Caco-2 (cell line): ENCODE measurements at regions not wholly inside any gene's neighbourhood (a gene's known extent, or its start where the extent isn't known, plus 50 kb on each side); places are given as distances from the start of the nearest gene placed in this dataset.

Experiments used
- BruUV-seq: library from RNA; stranded (reverse); fragments of 400-500 nt; replicated peaks from 2 replicates; lab custom pipeline; 2021; lab: Mats Ljungman, UMichigan
- CTCF ChIA-PET: fragments of 300-600 bp; sonication (Branson Sonifier 250); formaldehyde crosslinking; loops from one replicate; lab custom pipeline; 2022; ENCODE audit warnings: antibody characterized with exemption; lab: Charles Lee
- POLR2A ChIA-PET: fragments of 300-600 bp; sonication (Branson Sonifier 250); formaldehyde crosslinking; loops from one replicate; lab custom pipeline; 2022; ENCODE audit warnings: antibody characterized with exemption; lab: Charles Lee
- DNase-seq, 2 experiments: peaks; one replicate each; pipeline versions ENCODE4 v3.0.0 to v3.0.0-alpha.2; 2020 to 2022
- H3K27me3 ChIP-seq: replicated peaks from 2 replicates; pipeline ENCODE4 v1.6.0; 2011; ENCODE audit warnings: low read length; ENCODE audit not compliant: control insufficient read depth, insufficient read depth
- H3K36me3 ChIP-seq: 2 replicates; pipeline ENCODE4 v1.5.1; 2011; ENCODE audit warnings: low read length; ENCODE audit not compliant: control insufficient read depth, insufficient read depth
- H3K4me1 ChIP-seq: fragments of 250-450 bp; sonication (Bioruptor Pico); 2 replicates; pipeline ENCODE4 v1.5.1; 2020; ENCODE audit warnings: mild to moderate bottlenecking
- H3K4me3 ChIP-seq: 2 replicates; pipeline ENCODE4 v1.5.1; 2011; ENCODE audit warnings: low read depth, mild to moderate bottlenecking, control low read depth, low read length
- H3K9me3 ChIP-seq: fragments of 250-450 bp; sonication (Bioruptor Pico); 2 replicates; pipeline ENCODE4 v1.5.1; 2020; ENCODE audit warnings: mild to moderate bottlenecking, moderate library complexity
- H3K27ac Mint-ChIP-seq: one replicate; pipeline ENCODE4 v1.8.0; 2022; ENCODE audit warnings: mixed read lengths; ENCODE audit not compliant: unreplicated experiment
- H3K27me3 Mint-ChIP-seq: one replicate; pipeline ENCODE4 v1.8.0; 2022; ENCODE audit warnings: mixed read lengths; ENCODE audit not compliant: insufficient read depth, unreplicated experiment
- H3K36me3 Mint-ChIP-seq: one replicate; pipeline ENCODE4 v1.8.0; 2022; ENCODE audit warnings: mild to moderate bottlenecking, mixed read lengths; ENCODE audit not compliant: insufficient read depth, unreplicated experiment
- H3K4me1 Mint-ChIP-seq: one replicate; pipeline ENCODE4 v1.8.0; 2022; ENCODE audit warnings: low read depth, mixed read lengths; ENCODE audit not compliant: unreplicated experiment
- H3K4me3 Mint-ChIP-seq: one replicate; pipeline ENCODE4 v1.8.0; 2022; ENCODE audit warnings: mild to moderate bottlenecking, moderate library complexity, mixed read lengths; ENCODE audit not compliant: unreplicated experiment
- H3K9me3 Mint-ChIP-seq: one replicate; pipeline ENCODE4 v1.8.0; 2022; ENCODE audit warnings: mixed read lengths; ENCODE audit not compliant: unreplicated experiment
- intact Hi-C: fragments of 100-400 bp; cut with micrococcal nuclease; formaldehyde crosslinking; loops from one replicate; pipeline ENCODE4 v1.10.0; 2022; ENCODE audit not compliant: unreplicated experiment
- TF ChIP-seq, protein P1 (sequence below), 2 experiments: fragments of 200-600 bp in 1 of 2; IDR thresholded peaks; 1 replicate in 1 of 2; 2 replicates in 1 of 2; pipeline versions ENCODE4 v1.5.1 to v1.8.0; 2011 to 2022; ENCODE audit warnings: antibody characterized with exemption in 1 of 2, control low read depth in 1 of 2, inconsistent platforms in 1 of 2, low read depth in 1 of 2, low read length in 1 of 2, mild to moderate bottlenecking in 1 of 2, moderate library complexity in 1 of 2; ENCODE audit not compliant: insufficient read depth in 1 of 2, severe bottlenecking in 1 of 2, unreplicated experiment in 1 of 2

DNA sequence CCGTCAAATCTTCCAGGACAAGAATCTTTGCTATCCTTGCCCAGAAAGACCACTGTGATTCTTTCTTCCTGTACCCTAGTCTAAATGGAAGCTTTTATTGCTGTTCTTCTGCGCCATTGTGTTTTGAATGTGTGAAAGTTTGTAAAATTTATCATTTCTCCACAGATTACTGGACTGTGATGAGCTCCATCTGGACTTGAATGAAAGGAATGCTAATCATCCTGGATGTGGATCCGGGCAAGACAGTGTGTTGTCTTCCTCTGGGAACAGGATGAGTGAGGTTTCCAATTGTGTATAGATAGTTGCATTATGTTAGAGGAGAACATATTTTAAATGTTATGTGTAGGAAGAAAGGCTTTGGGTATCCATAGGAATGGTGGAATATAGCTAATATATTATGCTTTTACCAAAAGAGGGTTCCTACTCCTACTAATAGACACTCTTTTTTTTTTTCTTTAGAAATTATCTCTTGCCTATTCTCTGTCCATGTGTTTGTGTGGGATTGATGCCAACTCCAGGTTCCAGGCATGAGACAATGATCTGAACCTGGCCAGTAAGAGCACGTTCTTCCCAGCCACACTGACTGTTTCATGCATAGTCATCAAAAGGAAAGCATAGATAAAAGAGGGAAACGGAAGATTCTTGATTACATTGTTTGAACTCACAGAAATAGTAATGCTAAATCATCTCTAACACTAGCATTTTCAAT lies 803.6 kb upstream of the ADGRL3 start:
- POLR2A ChIA-PET = no interaction called here

DNA sequence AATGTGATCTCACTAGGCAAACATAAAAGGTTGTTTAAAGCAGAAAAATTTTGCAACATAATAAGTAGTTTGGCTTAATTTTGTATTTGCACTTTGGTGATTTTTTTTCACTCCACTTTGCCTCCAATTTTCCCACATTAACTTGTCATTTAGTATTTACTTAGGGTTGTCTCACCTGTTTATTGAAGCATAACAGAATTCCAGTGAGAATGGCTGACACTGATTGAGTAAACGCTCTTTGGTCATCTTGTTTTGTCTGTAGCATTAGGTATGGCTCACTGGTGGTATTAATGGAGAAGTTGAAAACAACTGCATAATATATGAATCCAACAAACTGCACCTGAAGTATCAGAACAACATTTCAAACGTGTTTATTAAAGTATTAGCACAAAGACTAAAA lies 799.5 kb upstream of the ADGRL3 start:
- Histone ChIP-seq H3K27me3 (no peaks in the 10 kb centered on the region), H3K4me3 (no peak overlapping the region), H3K4me1 (no peaks in the 10 kb centered on the region), H3K9me3 (no peaks in the 10 kb centered on the region), H3K36me3 (no peaks in the 10 kb centered on the region)
- POLR2A ChIA-PET = no interaction called here
- Mint-ChIP-seq H3K36me3 (no peaks in the 10 kb centered on the region), H3K9me3 (no peaks in the 10 kb centered on the region), H3K4me3 (no peak overlapping the region), H3K27ac (no peak overlapping the region), H3K27me3 (peaks cover 2% of the 10 kb centered on the region), H3K4me1 (no peaks in the 10 kb centered on the region)
- CTCF ChIA-PET = no interaction called here
- BruUV-seq = no TSS peak
- TF ChIP-seq, protein P1, sequence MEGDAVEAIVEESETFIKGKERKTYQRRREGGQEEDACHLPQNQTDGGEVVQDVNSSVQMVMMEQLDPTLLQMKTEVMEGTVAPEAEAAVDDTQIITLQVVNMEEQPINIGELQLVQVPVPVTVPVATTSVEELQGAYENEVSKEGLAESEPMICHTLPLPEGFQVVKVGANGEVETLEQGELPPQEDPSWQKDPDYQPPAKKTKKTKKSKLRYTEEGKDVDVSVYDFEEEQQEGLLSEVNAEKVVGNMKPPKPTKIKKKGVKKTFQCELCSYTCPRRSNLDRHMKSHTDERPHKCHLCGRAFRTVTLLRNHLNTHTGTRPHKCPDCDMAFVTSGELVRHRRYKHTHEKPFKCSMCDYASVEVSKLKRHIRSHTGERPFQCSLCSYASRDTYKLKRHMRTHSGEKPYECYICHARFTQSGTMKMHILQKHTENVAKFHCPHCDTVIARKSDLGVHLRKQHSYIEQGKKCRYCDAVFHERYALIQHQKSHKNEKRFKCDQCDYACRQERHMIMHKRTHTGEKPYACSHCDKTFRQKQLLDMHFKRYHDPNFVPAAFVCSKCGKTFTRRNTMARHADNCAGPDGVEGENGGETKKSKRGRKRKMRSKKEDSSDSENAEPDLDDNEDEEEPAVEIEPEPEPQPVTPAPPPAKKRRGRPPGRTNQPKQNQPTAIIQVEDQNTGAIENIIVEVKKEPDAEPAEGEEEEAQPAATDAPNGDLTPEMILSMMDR (IDR thresholded peaks at IDR 0.05; ENCODE audit: insufficient read depth in 1 of 2, low read depth in 1 of 2, low read length in 1 of 2, severe bottlenecking in 1 of 2, unreplicated experiment in 1 of 2) = no peak
- no peak for DNase-seq
- intact Hi-C loops = no loop called here

More for the DNA sequence above, 803.6 kb upstream of the ADGRL3 start:
- Mint-ChIP-seq H3K27me3 (peaks cover 3% of the 10 kb centered on the region), H3K27ac (no peak overlapping the region), H3K4me1 (no peaks in the 10 kb centered on the region), H3K4me3 (no peak overlapping the region), H3K36me3 (no peaks in the 10 kb centered on the region), H3K9me3 (no peaks in the 10 kb centered on the region)
- H3K27me3 ChIP-seq = no peaks in the 10 kb centered on the region
- no peak overlapping the region for H3K4me3 ChIP-seq
- TF ChIP-seq, protein P1 (IDR thresholded peaks at IDR 0.05; ENCODE audit: insufficient read depth in 1 of 2, low read depth in 1 of 2, low read length in 1 of 2, severe bottlenecking in 1 of 2, unreplicated experiment in 1 of 2) = no peak
- no TSS peak for BruUV-seq
- no peak for DNase-seq
- H3K4me1 ChIP-seq = no peaks in the 10 kb centered on the region
- intact Hi-C loops = no loop called here
- no peaks in the 10 kb centered on the region for H3K36me3 ChIP-seq
- no peaks in the 10 kb centered on the region for H3K9me3 ChIP-seq
- CTCF ChIA-PET = no interaction called here

DNA sequence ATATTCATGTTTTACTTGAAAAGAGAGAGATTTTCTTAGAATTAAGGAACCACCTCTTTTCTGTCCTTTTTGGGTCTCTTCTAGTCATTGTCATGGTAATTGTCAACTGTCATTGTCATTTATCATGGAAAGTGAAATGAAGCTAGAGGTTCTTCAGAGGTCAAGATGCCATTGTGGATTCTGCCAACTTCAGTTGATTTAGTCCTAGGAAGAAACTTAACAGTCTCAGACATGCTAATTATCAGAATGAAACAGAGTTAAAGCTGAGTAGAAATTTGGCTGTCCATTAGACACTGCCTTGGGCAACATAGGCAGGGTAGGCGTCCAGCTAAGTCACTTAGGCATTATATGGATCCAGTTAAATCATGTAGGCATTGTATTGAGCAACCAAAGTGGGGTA lies 796.1 kb upstream of the ADGRL3 start:
- POLR2A ChIA-PET = no interaction called here
- Histone ChIP-seq H3K4me1 (no peaks in the 10 kb centered on the region), H3K27me3 (no peaks in the 10 kb centered on the region), H3K36me3 (no peaks in the 10 kb centered on the region), H3K9me3 (no peaks in the 10 kb centered on the region), H3K4me3 (no peak overlapping the region)
- no TSS peak for BruUV-seq
- no peak for DNase-seq
- no peaks in the 10 kb centered on the region for H3K4me1 Mint-ChIP-seq
- TF ChIP-seq, protein P1 (IDR thresholded peaks at IDR 0.05; ENCODE audit: insufficient read depth in 1 of 2, low read depth in 1 of 2, low read length in 1 of 2, severe bottlenecking in 1 of 2, unreplicated experiment in 1 of 2) = no peak
- peaks cover 2% of the 10 kb centered on the region for H3K27me3 Mint-ChIP-seq
- no peak overlapping the region for H3K27ac Mint-ChIP-seq
- peaks cover 10% of the 10 kb centered on the region for H3K9me3 Mint-ChIP-seq
- no peaks in the 10 kb centered on the region for H3K36me3 Mint-ChIP-seq
- intact Hi-C loops = no loop called here
- no peak overlapping the region for H3K4me3 Mint-ChIP-seq
- CTCF ChIA-PET = no interaction called here
